ENCODE measurements at regions not wholly inside any gene's neighbourhood (a gene's known extent, or its start where the extent isn't known, plus 50 kb on each side); places are given as distances from the start of the nearest gene placed in this dataset.
A peak's percentile ranks its signal among the peaks of the same experiment; 100 is the strongest.
"Not testable (repeated sequence)": the region's sequence is repeated elsewhere in the genome, so short reads cannot be mapped to it uniquely, and the experiment has no call there.

DNA sequence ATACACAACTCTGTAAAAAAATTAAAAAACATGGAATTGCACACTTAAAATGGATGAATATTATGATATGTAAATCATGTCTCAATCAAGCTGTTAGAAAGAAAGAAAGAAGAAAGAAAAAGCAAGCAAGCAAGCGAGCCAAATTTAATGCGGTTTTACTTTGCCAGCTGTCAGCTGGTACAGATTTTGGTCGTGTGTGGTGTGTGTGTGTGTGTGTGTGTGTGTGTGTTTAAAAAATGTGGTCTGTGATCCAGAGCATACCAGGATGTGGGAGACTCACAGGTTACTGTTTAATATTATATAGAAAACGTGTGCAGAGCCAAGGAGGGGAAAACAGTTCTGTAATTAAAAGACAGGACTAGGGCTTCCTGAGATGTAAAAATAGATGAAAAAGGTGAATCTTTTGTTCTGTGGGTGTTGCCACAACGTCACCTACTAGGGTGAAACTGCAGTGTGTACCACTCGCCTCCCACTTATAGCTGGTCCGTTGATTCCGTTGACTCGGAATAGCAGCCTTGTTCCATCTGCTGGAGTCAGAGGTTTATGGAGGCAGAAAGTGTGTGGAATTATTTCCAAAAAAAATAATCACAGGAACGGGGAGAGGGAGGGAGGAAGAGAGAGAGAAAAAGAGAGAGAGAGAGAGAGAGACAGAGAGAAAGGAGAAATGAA, 197.7 kb downstream of the BCAS1 start:
- DNase-seq (ENCODE audit: low read depth): no peak

DNA sequence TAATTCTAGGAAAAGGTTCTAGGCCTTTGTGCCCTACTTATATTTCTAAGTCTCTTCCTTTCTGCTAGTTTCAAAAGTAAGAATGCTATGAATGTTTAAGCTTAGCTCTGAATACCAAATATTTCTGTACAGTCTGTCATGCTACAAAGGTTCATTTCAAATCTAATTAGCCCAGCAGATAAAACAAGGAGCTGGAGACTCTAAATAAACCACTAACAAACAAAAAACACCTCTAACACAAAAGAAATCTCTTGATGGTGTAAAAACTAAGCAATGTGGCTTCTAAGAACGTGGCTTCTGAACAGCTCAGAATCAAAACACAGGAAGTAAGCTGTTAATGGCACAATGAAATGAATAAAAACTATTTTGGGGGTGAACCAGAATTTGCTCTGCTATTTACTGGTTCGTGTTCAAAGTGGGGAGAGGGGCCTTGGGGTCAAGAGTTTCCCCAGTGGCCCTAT, 198.3 kb downstream of the BCAS1 start:
- no peak for DNase-seq (ENCODE audit: low read depth)

DNA sequence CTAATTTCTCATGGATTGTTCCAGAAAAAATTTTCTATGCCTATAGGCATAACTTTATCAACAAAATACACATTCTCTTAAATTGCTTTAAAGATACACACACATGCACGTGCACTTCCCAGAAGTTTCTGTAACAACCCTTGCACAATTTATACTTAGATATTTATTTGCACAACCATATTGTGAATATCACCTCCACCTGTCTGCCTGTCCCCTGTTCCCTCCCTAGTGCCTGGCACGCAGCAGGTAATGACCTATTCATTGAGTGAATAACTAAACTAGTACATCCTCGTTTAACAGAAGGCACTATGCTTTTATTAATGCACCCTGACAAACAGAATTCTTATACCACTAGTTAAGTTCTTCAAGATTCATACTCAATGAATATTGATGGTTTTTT, 198.9 kb downstream of the BCAS1 start:
- no peak for DNase-seq (ENCODE audit: low read depth)

DNA sequence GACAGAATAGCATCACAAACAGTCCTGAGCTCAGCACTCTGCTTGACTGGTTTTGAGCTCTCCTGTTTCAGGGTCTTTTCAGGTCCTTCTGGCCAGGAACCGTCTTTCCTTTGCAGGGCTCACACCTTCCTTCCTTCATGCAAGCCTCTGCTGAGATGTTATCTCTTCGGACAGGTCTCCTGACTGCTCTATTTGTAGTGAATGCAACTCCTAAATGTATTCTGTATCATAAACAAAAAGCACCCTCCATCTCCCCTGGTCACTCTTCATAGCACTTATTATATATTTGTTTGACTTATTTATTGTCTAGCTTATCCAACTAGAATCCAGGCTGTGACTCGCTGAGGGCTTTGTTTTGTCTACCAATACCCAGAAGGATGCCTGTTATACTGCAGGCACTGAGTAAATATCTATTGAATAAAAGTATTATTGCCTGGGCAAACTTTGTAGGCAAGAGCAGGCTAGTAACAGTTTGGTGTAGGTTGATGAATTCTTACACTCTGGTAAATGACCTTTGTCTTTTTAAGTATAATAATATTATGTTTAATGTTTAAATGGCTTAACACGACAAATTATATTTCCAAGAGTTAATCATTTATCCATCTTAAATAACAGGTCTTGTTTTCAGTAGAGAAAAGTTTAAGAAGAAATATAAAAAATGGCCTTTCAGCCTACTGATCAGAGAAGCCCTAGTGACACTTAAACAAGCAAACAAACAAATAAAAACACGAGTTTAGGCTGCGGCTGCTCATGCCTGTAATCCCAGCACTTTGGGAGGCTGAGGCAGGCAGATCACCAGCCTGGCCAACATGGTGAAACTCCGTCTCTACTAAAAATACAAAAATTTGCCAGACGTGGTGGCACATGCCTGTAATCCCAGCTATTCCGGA, 199.7 kb downstream of the BCAS1 start:
- DNase-seq (ENCODE audit: low read depth): no peak

DNA sequence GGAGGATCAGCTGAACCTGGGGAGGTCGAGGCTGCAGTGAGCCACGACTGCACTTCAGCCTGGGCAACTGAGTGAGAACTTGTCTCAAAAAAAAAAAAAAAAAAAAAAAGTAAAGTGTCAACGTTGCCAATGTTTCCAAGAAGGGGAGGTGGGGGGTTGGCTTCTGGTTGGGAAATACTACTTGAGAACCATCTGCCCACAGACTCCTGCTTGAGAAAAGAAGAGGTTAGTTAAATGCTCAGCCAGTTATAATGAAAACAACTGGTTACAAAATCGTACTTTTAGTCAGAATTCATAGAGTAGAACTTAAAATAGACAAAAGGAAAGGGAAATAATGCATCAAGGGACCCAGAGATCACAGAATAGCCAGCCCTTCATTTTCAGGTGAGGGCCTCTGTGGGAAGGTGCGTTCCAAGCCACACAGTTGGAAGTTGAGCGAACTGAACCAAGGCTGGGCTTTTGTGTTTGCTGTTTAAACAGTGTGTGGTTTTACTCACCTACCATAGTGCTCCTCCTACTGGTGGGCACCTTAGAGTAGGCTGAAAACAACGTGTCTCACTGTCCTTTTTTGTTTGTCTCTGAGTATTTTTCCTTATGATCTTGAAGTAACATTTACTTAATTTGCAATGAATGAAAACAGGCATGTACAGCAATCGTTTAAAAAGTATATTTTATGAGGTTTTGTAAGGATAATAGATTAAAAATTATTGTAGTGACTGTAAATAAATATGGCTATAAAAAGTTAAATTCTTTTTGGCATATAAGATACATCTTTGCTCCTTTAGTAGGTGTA, 200.7 kb downstream of the BCAS1 start:
- DNase-seq (ENCODE audit: low read depth): peak; percentile 68

DNA sequence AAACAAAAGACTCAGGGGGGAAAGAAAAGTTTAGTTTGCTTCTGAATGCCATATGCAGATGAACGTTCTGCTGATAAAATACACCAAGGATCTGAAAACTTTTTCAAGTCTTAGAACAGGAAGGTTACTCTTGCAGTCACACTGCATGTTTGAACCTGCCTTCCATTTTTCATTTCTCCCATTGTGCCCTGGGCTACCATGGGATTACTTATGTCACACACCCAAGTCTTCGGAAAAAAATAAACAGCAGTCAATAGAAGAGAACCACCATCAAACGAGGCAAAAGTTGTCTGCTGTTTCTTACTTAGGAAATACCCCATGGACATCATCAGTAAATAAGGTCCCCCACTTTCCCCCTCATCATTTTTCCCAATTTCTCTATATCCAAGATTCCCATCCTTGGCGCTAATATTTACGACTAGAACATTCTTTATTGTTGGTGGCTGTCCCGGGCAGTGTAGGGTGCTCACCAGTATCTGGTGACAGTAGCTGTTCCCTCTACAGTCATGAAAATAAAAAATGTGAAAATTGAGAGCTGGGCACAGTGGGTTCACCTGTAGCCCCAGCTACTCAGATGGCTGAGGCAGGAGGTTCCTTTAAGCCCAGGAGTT, 202.5 kb downstream of the BCAS1 start:
- DNase-seq (ENCODE audit: low read depth): no peak

DNA sequence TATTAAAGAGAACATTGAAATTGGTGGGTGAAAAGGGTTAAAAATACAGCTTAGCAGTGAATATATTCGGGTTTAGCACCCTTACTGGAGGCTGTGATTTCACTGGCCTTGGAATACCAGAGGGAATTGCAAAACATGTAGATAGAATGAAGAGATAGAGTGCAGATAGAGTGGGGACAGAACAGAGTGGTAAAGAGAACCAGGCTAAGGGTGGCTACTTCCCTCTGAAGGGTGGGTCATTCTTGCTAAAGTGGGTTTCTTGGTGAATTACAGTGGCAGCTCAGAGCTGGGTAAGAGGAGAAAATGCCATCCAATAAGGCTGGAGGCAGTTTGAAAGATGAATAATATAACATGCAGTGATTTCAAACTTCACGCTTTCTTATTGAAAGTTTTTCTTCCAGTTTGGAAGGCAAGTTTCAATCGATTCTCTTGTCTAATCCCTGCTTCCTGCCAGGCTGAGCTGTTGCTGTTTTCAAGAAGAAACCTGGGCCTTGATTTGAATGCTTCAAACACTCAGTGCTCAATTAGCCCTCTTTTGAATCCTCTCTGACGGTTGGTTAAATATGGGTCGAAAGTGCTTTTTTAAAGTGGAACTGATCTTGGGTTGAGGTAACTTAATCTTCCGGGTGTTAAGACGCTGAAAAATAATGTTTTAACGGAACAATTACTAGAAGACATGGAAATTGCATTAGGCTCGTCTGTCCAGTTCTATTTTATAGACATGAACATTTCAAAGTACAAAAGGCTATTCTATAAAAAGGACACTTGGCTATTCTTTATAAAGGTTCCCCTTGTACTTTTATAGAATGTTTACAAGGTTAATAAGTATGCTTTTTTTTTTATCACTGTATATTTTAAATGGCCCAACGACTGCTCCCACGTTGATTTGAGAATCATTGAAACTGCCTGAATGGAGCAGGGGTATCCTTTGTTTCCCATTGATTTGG, 203.3 kb downstream of the BCAS1 start:
- no peak for DNase-seq (ENCODE audit: low read depth)

DNA sequence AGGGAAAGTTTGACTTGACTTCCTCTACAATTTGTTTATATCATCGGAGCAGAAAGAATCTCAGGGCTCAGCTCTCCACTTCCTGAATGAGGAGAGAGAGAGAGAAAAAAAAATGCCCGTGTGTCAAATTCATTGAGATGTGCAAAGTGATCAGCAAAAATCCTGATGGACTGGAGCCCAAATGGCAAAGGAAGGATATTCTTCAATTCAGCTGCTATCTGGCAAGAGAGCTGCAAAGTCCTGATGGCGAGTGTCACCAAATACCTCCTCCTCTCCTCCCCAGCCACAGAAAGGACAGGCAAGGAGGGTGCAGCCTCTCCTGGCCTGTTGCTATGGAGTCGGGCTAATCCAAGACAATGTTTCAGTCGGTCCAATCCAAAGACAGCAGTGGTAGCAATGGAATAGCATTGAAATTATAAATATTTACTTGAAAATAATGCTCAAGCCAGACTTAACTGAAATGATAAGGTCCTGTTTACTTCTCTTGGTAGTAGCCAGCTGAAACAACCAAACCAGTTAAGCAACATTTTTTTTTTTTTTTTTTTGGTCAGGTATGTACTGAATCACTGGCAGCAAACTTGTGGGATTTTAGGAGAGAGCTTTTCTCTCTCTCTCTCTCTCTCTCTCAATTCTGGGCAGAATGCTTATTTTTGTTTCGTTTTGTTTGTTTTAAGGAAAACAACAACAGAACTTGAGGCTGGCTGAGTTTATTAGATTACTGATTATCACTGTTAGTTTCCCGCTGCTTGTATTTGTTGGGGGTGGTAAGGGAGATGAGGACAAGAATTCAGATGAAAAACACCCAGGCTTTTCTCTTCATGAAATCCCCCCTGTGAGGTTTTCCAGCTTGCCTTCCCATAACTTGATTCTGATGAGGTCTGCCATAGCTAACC, 204.2 kb downstream of the BCAS1 start:
- peak; percentile 58 for DNase-seq (ENCODE audit: low read depth)

DNA sequence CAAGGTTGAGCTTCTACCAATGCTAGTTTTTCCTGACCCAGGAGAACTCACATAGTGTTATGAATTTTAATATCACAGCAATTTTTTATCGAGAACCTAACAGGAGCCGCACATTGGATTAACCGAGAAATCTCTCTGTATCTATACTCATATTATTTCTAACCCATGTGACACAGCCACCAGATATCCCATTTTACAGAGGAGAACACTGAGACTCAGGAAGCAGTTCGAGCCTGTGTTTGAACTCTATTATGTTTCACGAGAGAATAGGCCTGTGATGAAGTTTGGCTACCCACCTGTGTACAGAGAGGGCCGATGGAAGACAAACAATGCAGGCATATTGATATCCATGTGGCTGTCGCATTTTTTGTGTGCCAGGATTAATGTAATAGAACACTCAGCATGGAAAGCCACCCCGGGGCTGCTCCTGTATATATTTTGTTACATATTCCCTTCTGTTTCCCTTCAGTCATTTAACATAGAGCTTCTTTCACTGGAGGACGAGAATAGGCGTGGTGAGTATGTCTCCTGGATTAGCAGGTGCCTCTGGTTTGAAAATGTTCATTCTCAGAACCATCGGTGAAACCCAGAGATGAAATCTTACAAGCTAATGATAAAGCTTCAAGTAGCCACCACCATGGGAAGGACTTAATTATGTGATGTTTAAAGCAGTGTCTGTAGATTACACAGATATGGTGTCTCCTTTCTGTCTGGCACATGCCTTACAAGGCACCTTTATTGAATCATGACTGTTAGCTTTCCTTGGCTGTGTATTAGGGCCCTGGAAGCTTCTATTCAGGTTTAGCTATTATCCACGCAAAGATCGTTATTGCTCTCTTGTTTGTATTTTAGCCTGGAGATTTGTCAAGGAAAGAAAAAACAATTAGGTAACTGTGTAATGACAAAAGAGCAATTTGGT, 205.4 kb downstream of the BCAS1 start:
- DNase-seq (ENCODE audit: low read depth): not testable (repeated sequence)

DNA sequence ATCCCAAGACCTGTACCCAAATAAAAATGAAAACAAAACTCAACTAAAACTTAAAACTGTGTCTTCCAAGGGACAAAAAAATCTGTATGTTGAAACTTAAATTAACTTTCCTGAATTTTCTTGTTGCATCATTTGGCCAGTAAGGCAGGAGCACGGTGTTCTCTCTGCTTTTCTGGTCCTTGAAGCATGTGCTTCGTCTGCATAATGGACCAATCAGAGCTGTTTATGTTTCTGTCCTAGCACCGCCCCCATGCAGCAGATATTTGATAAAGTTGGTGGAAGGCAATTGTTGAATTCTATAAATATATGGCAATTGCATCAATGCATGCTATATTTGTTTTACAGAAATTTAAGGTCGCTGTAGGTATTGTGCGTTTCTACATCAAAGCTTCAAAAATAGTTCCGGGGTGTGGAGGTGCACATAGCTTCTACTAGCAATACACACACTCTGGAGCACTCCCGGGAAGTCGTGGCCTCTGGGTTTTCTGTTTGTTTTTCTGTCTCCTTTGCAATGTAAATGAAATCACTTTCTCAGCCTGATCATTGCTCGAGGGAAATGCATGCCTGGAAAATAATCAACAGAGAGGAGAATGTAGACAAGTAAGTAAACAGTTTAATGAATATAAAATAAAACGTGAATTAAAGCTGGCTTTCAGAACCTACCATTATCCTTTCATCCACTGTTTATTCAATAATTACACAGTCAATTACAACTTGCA, 206.3 kb downstream of the BCAS1 start:
- not testable (repeated sequence) for DNase-seq (ENCODE audit: low read depth)

DNA sequence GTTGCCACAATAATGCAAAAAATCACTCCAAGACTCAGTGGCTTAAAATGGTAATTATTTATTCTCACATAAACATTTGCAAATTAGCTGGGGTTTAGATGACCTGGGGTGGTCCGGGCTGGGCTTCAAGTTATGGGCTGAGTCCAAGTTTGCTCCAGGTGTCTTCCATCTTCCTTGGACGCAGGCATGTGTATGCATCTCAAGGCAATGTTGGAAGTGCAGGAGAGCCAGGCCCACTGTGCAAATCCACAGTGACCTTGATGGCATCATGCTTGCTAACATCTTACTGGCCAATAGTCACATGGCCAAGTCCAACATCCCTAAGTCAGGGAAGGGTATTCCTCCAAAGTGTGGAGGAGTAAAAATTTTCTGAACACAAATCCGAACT, 206.9 kb downstream of the BCAS1 start:
- DNase-seq (ENCODE audit: low read depth): not testable (repeated sequence)

DNA sequence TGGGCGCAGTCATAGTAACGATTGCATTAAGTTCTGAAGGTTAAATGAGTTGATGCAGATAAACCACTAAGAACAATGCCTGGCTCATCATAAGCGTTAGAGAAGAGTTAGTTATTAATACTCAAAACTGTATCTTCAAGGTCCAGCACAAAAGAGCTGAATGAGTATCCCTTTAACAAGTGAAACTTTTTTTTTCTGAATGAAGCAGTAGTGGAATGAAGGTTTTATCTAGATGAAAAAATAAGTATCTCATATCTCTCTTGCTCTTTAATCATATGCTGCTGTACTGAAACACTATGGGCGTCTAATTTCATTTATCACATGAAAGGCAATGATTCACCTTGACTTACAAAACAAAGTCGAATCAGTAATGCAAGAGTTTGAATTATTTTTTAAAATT, 207.4 kb downstream of the BCAS1 start:
- DNase-seq (ENCODE audit: low read depth): not testable (repeated sequence)

DNA sequence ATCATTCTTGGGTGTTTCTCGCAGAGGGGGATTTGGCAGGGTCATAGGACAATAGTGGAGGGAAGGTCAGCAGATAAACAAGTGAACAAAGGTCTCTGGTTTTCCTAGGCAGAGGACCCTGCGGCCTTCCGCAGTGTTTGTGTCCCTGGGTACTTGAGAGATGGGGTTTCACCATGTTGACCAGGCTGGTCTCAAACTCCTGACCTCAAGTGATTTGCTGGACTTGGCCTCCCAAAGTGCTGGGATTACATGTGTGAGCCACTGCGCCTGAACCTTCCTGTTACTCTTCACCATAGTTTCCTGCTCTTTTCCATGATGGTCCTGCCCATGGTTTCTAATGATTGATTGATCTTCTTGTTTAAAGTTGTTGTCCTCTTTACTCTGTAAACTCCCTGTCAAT, 207.9 kb downstream of the BCAS1 start:
- DNase-seq (ENCODE audit: low read depth): not testable (repeated sequence)

DNA sequence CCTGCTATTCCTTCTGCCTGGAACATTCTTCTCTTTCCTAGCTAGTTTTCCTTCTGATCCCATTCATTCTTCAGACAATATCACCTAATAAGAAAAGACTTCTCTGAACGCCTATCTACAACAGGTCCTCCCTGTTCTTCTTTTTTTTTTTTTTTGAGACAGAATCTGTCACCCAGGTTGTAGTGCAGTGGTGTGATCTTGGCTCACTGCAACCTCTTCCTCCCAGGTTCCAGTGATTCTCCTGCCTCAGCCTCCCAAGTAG, 208.3 kb downstream of the BCAS1 start:
- DNase-seq (ENCODE audit: low read depth): not testable (repeated sequence)

DNA sequence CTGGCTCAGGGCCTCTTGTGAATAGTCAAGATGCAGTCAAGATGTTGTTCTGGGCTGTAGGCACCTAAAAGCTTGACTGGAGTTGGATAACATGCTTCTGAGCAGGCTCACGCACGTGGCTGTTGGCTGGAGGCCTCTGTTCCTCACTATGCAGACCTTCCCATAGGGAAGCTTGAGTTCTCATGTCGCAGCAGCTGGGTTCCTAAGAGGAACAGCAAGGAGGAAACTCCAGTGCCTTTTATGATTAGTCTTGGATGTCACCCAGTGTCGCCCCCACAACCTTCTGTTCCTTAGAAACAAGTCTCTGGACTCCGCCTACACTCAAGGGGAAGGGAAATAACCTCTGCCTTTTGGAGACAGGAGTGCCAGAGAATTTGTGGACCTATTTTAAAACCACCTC, 210.7 kb downstream of the BCAS1 start:
- no peak for DNase-seq (ENCODE audit: low read depth)

DNA sequence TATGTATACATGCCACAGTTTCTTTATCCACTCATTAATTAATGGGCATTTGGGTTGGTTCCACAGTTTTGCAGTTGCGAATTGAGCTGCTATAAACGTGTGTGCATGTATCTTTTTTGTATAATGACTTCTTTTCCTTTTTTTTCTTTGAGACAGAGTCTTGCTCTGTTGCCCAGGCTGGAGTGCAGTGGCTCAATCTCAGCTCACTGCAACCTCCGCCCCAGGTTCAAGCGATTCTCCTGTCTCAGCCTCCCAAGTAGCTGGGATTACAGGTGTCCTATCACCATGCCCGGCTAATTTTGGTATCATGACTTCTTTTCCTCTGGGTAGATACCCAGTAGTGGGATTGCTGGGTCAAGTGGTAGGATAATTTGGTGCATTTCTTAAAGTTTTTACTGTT, 211.4 kb downstream of the BCAS1 start:
- DNase-seq (ENCODE audit: low read depth): not testable (repeated sequence)

DNA sequence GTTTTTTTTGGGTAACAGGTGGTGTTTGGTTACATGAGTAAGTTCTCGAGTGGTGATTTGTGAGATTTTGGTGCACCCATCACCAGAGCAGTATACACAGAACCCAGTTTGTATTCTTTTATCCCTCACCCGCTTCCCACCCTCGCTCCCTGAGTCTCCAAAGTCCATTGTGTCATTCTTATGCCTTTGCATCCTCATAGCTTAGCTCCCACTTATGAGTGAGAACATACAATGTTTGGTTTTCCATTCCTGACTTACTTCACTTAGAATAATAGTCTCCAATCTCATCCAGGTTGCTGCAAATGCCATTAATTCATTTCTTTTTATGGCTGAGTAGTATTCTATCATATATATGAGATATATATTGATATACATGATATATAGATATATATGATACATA, 211.9 kb downstream of the BCAS1 start:
- not testable (repeated sequence) for DNase-seq (ENCODE audit: low read depth)
